ENCODE measurements at regions not wholly inside any gene's neighbourhood (a gene's known extent, or its start where the extent isn't known, plus 50 kb on each side); places are given as distances from the start of the nearest gene placed in this dataset.

- Mint-ChIP-seq H3K27ac (ENCODE audit: unreplicated experiment) (no peak overlapping the region), H3K36me3 (ENCODE audit: insufficient read depth, unreplicated experiment) (no peaks in the 10 kb centered on the region), H3K27me3 (ENCODE audit: insufficient read depth, unreplicated experiment) (no peaks in the 10 kb centered on the region), H3K9me3 (ENCODE audit: unreplicated experiment) (no peaks in the 10 kb centered on the region), H3K4me1 (ENCODE audit: low read depth, unreplicated experiment) (no peaks in the 10 kb centered on the region), H3K4me3 (ENCODE audit: unreplicated experiment) (no peak overlapping the region)
- no peaks in the 10 kb centered on the region for H3K27me3 ChIP-seq (replicated peaks; ENCODE audit: control insufficient read depth, insufficient read depth, low read length)
- no peak overlapping the region for H3K4me3 ChIP-seq (ENCODE audit: low read depth, low read length)
- ChIA-PET POLR2A (no interaction called here), CTCF (no interaction called here)
- no peaks in the 10 kb centered on the region for H3K9me3 ChIP-seq
- intact Hi-C loops (cut with micrococcal nuclease; ENCODE audit: unreplicated experiment): no loop called here
- DNase-seq: no peak
- TF ChIP-seq CTCF (IDR thresholded peaks at IDR 0.05; ENCODE audit: insufficient read depth in 1 of 2, low read depth in 1 of 2, low read length in 1 of 2, severe bottlenecking in 1 of 2, unreplicated experiment in 1 of 2): no peak
- no TSS peak for BruUV-seq (replicated peaks)
- no peaks in the 10 kb centered on the region for H3K4me1 ChIP-seq
- no peaks in the 10 kb centered on the region for H3K36me3 ChIP-seq (ENCODE audit: control insufficient read depth, insufficient read depth, low read length)
Observed at GRCh38 chr18:10193444-10193843, 261.0 kb upstream of the APCDD1 start.

- CTCF ChIA-PET: no interaction called here
- no peaks in the 10 kb centered on the region for H3K36me3 Mint-ChIP-seq (ENCODE audit: insufficient read depth, unreplicated experiment)
- H3K4me1 Mint-ChIP-seq (ENCODE audit: low read depth, unreplicated experiment): no peaks in the 10 kb centered on the region
- Histone ChIP-seq H3K36me3 (ENCODE audit: control insufficient read depth, insufficient read depth, low read length) (no peaks in the 10 kb centered on the region), H3K9me3 (no peaks in the 10 kb centered on the region), H3K4me3 (ENCODE audit: low read depth, low read length) (no peak overlapping the region), H3K27me3 (replicated peaks; ENCODE audit: control insufficient read depth, insufficient read depth, low read length) (no peaks in the 10 kb centered on the region), H3K4me1 (no peaks in the 10 kb centered on the region)
- no TSS peak for BruUV-seq (replicated peaks)
- TF ChIP-seq CTCF (IDR thresholded peaks at IDR 0.05; ENCODE audit: insufficient read depth in 1 of 2, low read depth in 1 of 2, low read length in 1 of 2, severe bottlenecking in 1 of 2, unreplicated experiment in 1 of 2): peak in 1 of 2 experiments; percentile 3
- no peaks in the 10 kb centered on the region for H3K27me3 Mint-ChIP-seq (ENCODE audit: insufficient read depth, unreplicated experiment)
- POLR2A ChIA-PET: no interaction called here
- intact Hi-C loops (cut with micrococcal nuclease; ENCODE audit: unreplicated experiment): no loop called here
- no peak overlapping the region for H3K27ac Mint-ChIP-seq (ENCODE audit: unreplicated experiment)
- no peak for DNase-seq
- H3K4me3 Mint-ChIP-seq (ENCODE audit: unreplicated experiment): no peak overlapping the region
- H3K9me3 Mint-ChIP-seq (ENCODE audit: unreplicated experiment): no peaks in the 10 kb centered on the region
Observed at GRCh38 chr18:10194592-10194991, 259.8 kb upstream of the APCDD1 start.

- TF ChIP-seq CTCF (IDR thresholded peaks at IDR 0.05; ENCODE audit: insufficient read depth in 1 of 2, low read depth in 1 of 2, low read length in 1 of 2, severe bottlenecking in 1 of 2, unreplicated experiment in 1 of 2): no peak
- ChIA-PET CTCF (no interaction called here), POLR2A (no interaction called here)
- DNase-seq: no peak
- no peak overlapping the region for H3K27ac Mint-ChIP-seq (ENCODE audit: unreplicated experiment)
- H3K9me3 Mint-ChIP-seq (ENCODE audit: unreplicated experiment): no peaks in the 10 kb centered on the region
- BruUV-seq (replicated peaks): no TSS peak
- H3K36me3 Mint-ChIP-seq (ENCODE audit: insufficient read depth, unreplicated experiment): no peaks in the 10 kb centered on the region
- Histone ChIP-seq H3K4me3 (ENCODE audit: low read depth, low read length) (no peak overlapping the region), H3K4me1 (no peaks in the 10 kb centered on the region), H3K27me3 (replicated peaks; ENCODE audit: control insufficient read depth, insufficient read depth, low read length) (no peaks in the 10 kb centered on the region), H3K9me3 (no peaks in the 10 kb centered on the region), H3K36me3 (ENCODE audit: control insufficient read depth, insufficient read depth, low read length) (no peaks in the 10 kb centered on the region)
- no peaks in the 10 kb centered on the region for H3K4me1 Mint-ChIP-seq (ENCODE audit: low read depth, unreplicated experiment)
- no peaks in the 10 kb centered on the region for H3K27me3 Mint-ChIP-seq (ENCODE audit: insufficient read depth, unreplicated experiment)
- intact Hi-C loops (cut with micrococcal nuclease; ENCODE audit: unreplicated experiment): no loop called here
- no peak overlapping the region for H3K4me3 Mint-ChIP-seq (ENCODE audit: unreplicated experiment)
Observed at GRCh38 chr18:10195529-10195928, 258.9 kb upstream of the APCDD1 start.
